Glomerular visceral epithelial cell (primary cell): ENCODE measurements at regions not wholly inside any gene's neighbourhood (a gene's known extent, or its start where the extent isn't known, plus 50 kb on each side); places are given as distances from the start of the nearest gene placed in this dataset.

Experiments used
- DNase-seq: peaks from one replicate; pipeline ENCODE4 v3.0.0-alpha.2; 2016; ENCODE audit errors: extremely low spot score

DNA sequence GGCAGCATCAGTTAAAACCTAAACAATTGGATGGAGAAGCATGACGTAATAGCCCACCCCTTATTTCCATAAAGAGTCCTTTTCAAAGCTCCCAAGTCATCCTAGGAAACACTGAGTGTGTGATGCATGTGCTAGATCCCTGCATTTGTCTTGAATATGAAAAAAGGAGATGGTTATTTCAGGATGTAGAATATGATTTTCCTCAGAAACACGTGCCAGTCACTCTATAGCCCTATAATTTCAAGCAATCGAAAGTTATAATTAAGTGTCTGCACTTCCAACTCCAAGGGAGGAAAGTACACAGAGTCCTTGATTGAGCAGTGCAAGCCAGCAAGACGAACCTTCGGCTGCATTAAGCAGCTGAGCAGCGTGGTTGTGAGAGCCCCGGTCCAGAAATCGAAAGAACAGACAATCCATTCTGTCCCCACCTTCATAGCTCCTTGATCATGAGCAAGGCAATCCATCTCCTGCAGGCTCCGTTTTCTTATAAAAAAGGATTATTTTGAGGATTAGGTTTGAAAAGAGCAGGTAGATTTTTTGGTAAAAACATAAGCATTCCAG is 287.7 kb downstream of the FBXO15 start:
- no peak for DNase-seq

DNA sequence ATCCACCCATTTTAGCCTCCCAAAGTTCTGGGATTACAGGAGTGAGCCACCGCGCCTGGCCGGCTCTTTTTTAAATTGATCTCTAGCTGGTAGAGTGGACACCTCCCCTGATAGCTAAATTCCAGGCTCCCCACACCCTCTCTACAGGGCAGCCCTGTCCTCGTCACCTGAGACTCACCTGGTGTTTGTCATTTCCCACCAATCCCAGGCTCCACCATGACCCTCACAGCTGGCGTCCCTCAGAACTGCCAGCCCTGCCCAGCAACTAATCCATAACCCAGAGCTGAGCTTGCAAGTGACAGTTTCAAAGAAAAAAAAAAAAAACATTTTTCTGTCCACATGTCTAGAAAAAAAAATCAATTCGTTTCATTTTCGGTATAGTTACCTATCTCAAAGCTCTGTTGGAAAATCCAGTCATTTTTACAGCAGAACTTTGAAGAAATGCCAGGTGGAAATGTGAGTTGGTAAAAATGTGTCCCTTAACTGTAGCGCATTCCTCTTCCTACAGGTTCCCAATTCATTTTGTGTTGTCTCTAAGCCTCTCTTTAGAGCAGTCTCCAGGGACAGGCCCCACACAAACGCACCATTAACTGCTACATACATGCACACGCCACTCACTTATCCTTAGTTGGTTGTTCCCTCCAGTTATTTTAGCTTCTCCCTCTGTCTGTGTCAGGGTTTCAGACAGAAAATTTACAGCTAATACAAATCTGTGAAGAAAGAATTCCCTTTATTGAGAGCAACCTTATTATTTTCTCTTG is 294.7 kb downstream of the FBXO15 start:
- no peak for DNase-seq

DNA sequence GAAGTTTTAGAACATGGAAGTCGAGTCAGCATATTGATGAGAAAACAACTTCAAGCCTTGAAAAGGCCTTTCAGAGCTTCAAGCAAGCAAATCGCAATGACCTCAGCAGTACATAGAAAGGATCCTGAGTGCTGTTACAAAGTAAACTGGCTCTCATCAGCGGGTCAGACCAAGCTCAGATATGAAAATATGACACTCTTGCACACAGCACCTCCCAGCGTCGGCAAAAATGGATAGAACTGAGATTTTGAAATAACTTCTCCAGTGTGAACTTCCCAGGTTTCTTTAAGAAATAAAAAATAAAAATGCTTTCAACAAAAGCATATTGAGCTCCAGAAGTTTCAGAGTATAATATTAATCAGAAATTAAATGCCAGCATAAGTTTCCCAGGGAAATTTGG is 296.9 kb downstream of the FBXO15 start:
- no peak for DNase-seq

DNA sequence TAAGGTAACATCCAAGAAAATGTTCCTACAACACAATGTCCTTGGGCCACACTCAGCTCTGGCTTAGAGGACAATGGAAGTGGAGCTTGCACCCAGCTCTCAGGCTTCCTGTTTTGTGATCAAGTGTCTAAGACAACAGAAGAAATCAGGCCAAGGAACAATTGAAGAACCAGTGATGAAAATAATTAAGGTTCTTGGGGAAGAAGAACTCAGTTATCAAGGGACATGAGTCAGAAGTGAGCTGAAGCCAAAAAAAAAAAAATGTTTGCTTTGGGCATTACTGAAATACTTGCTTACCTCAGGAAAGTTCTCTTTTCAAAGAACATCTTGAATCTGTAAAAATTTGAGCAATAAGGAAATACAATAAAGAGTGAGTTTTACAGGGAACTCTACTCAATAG is 299.0 kb downstream of the FBXO15 start:
- no peak for DNase-seq

DNA sequence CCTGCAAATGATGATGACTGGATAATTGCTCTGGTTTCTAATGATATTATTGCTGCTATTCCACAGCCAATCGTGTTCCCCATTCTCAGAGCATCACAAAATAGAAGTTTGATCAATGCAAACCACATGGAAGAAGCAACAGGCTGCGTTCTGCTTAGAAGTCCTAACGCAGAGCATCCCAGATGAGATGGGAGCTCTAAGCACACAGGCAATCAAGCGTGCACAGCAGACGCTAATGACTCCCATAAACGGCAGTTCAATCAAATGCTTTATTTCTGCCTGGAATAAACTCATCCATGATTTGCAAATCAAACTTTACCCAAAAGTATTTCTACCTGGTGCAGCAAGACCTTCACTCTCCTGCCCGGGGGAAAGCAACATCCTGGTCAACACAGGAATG is 304.2 kb downstream of the FBXO15 start:
- DNase-seq, result no peak

DNA sequence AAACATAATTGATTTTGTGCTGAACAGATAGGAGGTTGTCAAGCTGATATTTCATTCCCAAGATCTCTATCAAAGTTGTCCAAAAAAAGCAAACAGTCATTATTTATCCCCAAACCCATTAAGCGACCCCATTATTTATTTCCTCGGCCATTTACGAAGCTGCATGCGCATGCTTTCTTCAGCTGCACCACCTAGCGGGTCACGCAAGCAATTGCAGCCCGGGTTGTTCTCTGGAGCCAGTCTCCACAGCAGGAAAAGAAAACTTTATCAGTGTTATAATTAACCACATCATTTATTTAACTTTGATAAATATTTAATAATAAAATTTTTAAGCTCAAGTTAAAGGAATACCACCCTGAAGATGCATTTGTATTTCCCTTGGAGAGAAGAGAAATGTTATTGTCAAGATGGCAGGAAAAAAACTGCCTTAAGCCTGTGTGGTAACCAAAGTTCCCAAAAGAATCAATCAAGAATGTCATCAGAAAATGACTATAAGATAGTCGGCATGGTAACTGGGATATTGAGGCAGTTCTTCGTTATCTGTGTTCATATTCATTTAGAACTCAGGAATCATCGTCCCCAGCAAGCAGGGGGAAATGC is 304.7 kb downstream of the FBXO15 start:
- peak; percentile 39 for DNase-seq

DNA sequence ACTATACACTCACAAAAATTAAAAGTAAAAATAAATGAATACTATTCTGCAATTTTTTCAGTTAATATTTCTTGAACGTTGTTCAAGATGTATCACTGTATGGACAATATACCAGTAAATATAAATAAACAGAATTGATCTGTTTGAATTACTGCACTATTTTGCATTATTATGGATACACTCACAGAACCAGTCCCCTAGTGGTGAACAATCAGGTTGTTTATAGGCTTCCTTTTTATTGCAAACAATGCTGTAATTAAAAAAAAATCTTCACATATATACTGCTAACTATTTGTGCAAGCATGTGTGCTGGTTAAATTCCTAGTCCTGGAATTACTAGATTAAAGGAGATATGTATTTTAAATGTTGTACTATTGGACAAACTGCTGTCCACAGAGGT is 306.0 kb downstream of the FBXO15 start:
- no peak for DNase-seq

DNA sequence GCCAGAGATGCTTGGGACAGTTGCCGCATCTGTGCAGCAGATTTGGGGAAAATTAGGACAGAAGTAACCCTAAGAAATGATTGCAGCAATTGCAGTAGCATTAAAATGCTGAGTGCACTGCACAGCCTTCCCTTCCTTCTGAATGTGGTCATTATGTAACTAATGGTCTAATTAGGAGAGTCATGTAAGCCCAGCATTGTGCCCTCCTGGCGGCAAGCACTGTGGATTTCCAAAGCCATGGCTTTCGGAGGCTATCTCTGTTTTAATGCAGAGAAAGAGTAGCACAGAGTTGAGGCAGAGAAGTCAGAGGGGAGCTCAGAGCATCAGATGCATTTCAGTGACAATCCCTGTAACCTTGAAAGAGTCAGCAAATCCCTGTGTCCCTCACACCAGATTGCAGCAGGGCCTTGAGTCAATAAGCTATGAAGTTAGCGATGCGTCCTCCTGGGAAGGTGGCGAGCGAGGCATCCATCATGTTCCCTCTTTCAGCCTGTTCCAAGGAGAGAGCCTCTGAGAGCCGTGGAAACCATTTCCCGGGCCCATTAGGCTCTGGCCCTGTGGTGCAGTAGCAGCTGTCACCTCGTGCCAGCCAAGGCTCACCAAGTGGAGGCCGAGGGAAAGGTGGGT is 307.2 kb downstream of the FBXO15 start:
- no peak for DNase-seq

DNA sequence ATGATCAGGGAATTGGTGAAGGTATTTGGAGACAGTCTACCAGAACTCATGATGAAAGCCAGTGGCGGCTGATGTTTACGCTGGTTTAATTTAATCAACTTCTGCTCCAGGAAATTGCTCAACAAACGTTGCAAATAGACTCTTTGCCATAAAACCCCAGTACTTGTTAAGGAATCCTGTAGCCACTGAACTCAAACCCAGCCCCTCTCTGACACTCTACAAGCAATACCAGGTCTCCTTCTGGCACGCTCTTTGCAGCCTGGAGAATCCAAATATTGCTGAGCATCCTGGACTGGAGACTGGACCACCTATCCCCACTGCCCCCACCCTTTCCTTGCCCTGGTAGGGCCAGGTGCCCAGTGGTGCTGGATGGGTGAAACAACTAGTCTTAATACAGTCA is 308.2 kb downstream of the FBXO15 start:
- no peak for DNase-seq

DNA sequence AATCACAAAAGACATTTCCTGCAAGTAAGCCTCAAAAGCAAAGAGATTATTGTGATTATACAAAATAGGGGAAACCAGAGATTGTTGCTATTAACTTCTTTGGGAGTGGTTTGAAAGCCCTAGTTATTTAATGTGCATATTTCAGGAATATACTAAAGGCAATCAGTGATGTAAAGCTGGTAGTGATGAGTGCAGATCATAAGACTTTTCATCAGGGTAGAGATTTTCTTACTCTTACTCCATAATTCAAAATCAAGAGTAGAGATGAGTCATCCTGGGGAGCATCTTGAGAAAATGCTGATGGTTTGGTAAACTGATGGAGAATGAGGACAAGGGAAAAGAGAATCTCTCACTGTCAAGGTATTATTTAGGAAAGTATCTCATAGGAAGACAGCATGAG is 309.5 kb downstream of the FBXO15 start:
- no peak for DNase-seq

DNA sequence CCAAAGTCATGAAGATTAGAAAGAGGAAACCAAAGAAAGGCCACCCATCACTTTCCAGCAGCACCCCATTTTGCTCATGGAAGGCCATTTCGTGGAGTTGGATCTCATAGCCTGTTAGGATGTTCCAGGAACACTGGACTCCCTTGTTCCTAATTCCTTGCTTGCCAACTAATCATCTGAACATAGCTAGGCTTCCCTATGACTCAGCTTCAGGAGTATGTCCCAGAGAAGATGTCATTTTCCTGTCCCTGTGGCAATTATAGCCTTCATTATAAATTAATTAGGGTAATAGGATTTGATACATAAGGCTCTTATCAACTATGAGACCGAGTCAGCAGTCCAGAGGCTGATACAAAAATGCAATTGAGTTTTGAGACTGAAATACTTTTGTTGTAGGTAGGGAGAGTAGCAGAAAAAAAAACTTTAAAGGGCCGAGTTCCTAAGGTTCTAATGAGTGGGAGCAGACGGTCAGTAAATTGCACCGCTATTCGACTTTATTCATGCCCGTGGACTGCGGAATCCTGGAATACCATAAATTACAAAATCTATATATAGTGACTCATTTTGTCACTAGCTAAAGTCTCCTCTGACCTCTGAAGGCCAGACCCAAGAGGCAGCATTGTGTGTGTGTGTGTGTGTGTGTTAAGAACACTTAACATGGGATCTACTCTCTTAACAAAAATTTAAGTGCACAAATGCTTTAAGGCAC is 311.8 kb downstream of the FBXO15 start:
- no peak for DNase-seq

DNA sequence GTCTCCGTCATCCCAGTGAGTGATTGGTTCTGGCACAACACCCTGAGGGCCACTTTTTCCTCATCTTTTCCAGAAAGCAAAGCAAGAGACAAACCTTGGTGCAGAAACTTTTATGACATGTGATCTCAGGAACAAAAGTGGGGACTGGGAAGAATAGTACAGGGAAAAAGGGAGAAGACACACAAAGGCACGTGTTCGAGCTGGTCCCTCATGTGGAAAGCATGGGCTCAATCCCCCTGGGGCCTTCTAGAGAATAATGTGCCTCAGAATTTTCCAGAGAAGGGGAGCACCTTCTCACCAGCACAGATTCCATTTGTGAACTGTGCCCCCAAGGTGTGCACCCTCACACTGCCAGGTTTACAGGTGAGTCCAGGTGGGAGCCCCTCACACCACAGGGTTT is 312.6 kb downstream of the FBXO15 start:
- DNase-seq, result no peak

DNA sequence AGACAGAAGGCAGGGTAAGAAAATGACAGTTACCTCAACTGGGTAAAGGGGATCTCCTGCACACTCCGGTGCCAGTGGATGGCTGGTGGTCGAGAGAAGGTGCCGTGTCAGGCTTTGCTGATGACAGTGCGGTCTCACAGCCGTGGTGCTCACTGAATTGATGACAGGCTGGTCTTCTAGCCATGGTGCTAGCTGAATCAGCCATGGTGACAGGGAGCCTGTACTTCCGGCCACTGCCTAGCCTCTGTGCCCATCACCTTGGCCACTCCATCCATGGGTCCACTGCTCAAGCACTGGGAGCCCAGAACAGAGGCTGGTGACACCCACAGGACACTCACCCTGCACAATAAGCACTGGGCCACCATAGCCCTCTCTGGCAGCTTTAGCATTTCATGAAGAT is 315.9 kb downstream of the FBXO15 start:
- DNase-seq, result no peak

DNA sequence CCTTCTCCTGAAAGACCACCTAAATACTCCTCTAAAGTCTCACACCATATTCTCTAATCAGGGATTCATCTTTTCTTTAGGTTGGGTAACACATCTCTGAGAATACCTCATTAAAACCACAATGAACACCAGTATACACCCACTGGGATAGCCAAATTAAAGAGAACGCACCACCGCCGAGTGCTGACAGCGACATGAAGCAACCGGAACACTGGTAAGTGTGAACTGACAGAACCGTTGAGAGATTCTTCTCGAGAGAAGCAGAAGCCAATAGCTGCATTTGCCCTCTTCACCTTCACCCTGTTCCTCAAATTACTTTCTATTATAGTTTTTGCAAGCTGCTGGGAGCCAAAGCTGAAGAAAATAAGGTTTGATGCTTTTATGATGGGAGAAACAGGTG is 318.5 kb downstream of the FBXO15 start:
- DNase-seq, result no peak

DNA sequence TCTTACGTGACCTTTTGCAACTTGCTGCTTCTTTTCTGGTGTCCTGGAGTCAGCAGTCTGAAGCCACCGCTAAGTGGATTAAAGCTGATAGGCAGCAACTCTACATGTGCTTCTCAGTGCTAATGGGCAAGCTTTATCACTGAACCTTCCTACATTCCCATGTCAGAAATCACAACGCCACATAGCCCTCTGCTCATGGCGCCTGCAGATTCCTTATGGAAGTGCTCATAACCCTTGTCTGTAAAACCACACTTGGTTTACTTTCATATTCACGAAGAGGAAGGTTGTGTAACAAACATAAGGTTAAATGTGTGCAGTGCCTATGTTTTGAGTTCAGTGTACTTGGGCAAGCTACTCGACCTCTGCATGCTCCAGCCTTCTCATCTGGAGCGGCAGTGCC is 319.8 kb downstream of the FBXO15 start:
- no peak for DNase-seq

DNA sequence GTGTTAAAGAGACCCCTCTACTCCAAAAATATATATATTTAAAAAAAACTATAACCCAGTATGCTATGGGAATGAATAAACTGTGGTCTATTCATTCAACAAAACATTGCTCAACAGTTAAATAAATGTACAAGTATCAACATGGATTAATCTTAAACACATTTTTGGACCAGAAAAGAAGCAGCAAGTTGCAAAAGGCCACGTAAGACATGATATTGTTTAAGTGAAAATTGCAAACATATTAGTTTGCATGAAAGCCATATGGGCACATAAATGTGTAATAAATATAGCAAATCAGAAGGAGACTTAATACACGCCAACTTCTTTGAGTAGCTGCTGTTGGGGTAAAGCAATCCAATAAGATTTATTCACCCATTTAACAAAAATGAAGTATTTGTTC is 321.5 kb downstream of the FBXO15 start:
- DNase-seq, result no peak

DNA sequence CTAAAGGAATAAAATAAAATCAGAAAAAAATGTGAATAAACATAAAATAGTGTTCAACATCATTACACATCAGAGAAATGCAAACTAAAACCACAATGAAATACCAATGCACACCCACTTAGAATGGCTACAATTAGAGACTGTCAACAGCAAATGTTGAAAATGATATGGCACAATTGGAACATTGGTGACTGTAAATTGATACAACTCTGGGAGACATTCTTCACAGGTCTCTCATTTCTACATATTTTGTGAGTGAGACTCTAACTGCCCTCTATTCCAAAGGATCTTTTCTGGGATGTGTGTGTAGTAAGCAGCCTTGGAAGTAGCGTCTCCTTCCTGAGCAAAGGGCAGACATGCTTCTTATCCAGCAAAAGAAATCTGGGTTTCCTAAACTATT is 323.0 kb downstream of the FBXO15 start:
- no peak for DNase-seq

DNA sequence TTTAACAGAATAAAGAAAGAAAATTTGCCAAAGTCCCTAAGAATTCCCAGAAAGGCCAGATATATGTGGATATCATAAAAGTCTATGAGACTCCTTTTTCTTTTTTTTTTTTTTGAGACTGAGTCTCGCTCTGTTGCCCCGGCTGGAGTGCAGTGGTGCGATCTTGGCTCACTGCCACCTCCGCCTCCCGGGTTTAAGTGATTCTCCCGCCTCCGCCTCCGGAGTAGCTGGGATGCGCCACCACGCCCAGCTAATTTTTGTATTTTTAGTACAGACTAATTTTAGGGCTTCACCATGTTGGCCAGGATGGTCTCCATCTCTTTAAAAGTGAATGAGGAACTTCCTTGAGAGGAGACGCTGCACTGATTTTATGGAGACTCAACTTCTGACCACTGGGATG is 335.2 kb downstream of the FBXO15 start:
- DNase-seq, result no peak

DNA sequence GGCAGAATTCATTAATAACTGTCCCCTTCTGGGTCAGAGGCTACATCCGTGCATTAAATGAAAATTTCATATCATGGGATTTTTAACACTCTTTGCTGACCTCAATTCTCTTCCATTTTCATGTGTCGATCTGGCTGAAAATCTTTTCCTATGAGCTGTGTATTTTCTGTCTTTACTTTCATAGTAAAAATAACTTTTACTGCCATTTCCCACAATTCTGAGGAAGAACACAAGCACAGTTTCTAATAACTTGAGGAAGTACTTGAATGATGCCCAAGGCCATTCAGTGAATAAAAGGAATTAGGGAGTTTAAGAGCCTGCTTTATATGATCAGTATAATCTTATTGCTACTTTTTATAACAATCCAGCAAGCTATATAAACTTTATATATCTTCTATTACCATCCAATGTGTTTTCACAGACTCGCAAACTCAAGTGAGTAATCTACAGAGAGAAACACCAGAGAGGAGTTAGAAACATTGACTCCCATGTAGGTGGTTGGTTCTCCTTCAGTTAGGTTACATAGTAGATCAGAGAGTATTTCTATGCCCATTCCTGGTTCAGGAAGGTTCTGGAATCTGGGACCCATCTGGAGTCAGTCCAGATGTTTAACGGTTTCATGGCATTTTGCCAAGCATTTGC is 340.0 kb downstream of the FBXO15 start:
- DNase-seq, result no peak

DNA sequence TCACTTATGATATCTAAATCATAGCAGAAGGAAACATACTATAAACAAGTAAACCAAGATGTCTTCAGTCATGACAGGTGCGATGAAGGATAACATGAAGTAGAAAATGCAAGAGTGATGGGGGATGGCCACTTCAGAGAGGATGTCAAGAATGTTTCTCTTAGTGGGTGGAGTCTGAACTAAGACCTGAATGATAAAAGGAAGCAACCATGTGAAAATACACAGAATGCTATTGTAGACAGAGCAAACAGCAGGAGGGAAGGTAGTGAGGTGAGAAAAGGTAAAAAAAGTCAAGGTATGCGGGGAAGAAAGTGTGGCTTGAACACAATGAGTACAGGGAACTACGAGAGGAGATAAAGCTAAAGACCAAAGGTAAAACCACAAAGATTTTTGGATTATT is 341.6 kb downstream of the FBXO15 start:
- DNase-seq, result no peak

DNA sequence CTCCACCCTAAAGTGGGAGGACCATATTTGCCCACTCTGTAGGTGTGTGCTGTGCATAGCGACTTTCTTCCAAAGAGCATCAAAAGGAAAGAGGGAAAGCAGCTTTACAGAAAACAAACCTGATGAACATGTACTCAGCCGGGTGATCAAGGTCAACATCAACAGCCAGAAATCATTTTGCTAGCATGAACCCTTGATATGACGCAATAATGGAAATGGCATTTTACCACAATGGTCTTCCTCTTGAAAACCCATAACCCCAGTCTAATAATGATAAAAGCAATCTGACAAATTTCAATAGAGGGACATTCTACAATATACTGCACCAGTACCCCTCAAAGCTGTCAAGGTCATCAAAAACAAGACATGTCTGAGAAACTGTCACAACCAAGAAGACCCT is 350.2 kb downstream of the FBXO15 start:
- no peak for DNase-seq

DNA sequence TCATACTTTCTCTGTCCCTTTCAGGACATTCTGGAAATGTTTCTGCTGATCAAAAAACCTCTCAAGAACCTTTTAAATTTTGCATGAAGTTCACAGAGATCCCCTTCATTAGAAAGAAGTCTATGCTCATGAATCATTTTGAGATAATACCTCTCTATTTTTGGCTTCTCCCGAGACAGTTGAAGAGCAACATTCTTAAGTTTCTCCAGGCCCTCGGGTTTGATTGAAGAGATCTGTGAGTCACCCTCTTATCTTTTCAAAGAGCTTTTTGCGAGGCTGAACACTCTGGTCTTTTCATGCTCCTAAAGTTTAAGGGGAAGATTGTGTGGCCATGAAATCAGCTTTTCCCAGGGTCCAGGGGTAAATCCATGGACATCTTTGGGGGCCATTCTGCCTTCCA is 354.2 kb downstream of the FBXO15 start:
- no peak for DNase-seq
